ENCODE measurements at regions not wholly inside any gene's neighbourhood (a gene's known extent, or its start where the extent isn't known, plus 50 kb on each side); places are given as distances from the start of the nearest gene placed in this dataset.

- TF ChIP-seq, protein P1, sequence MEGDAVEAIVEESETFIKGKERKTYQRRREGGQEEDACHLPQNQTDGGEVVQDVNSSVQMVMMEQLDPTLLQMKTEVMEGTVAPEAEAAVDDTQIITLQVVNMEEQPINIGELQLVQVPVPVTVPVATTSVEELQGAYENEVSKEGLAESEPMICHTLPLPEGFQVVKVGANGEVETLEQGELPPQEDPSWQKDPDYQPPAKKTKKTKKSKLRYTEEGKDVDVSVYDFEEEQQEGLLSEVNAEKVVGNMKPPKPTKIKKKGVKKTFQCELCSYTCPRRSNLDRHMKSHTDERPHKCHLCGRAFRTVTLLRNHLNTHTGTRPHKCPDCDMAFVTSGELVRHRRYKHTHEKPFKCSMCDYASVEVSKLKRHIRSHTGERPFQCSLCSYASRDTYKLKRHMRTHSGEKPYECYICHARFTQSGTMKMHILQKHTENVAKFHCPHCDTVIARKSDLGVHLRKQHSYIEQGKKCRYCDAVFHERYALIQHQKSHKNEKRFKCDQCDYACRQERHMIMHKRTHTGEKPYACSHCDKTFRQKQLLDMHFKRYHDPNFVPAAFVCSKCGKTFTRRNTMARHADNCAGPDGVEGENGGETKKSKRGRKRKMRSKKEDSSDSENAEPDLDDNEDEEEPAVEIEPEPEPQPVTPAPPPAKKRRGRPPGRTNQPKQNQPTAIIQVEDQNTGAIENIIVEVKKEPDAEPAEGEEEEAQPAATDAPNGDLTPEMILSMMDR (IDR thresholded peaks at IDR 0.05): peak in 1 of 4 experiments; percentile 34
- no peak for TF ChIP-seq POLR2A (IDR thresholded peaks at IDR 0.05)
- no peak for TF ChIP-seq EP300 (IDR thresholded peaks at IDR 0.05)
- TF ChIP-seq POLR2AphosphoS5 (IDR thresholded peaks at IDR 0.05): peak; percentile 70
Observed at GRCh38 chr20:51156041-51156982, 133.4 kb upstream of the KCNG1 start.
